GM18861 (cell line): ENCODE measurements at regions not wholly inside any gene's neighbourhood (a gene's known extent, or its start where the extent isn't known, plus 50 kb on each side); places are given as distances from the start of the nearest gene placed in this dataset.

Source experiments
- ATAC-seq: cut with Tn5 transposase; IDR thresholded peaks from one replicate; pipeline ENCODE4 v1.9.1; 2021; ENCODE audit not compliant: unreplicated experiment

DNA sequence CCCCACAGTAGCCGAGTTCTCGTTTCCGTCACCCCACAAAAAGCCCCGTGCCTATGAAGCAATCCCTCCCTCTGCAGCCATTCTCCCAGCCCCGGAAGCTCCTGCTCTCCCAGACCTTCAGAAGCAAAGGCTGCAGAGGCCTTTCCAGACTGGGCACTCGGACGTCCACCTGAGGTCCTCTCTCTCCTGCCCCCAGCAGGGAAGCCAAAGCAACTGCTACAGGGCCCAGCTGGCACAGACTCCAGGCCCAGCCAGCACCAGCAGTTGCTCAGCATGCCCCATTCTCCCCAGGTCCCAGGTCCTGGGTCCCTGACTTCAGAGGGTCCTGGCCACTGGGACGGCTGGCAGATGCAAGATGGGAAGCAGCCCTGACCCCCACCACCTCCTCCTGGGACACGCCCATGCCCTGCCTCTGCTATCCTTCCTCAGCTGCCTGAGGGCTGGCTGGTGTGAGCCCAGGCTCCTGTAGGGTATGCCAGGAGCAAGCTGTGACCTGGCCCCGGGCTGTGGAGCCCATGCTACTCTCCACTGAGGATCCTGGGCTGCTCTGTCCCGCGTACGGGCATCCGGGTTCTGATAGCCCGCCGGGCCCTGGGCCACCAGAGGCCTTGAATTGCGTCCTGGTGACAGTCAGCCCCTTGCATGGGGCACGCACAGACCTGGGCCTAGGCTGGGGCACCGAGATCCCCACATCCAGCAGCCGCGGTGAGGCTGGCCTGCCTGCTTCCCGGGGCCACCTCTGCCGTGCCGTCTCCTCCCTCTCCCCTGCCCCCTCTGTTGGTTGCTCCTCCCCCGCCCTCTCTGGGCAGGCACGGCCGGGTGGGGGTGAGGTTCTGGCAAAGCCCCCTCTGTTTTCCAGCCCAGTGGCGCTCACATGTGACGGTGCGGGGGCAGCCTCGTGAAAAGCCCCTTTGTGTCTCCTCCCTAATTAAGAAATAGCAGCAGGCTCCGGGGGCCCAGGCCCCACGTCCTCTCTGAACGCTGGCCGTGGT is 1310.3 kb downstream of the BRD1 start:
- no peak for ATAC-seq

- ATAC-seq, result no peak
Observed at GRCh38 chr22:48516571-48516970, 1311.1 kb downstream of the BRD1 start.

DNA sequence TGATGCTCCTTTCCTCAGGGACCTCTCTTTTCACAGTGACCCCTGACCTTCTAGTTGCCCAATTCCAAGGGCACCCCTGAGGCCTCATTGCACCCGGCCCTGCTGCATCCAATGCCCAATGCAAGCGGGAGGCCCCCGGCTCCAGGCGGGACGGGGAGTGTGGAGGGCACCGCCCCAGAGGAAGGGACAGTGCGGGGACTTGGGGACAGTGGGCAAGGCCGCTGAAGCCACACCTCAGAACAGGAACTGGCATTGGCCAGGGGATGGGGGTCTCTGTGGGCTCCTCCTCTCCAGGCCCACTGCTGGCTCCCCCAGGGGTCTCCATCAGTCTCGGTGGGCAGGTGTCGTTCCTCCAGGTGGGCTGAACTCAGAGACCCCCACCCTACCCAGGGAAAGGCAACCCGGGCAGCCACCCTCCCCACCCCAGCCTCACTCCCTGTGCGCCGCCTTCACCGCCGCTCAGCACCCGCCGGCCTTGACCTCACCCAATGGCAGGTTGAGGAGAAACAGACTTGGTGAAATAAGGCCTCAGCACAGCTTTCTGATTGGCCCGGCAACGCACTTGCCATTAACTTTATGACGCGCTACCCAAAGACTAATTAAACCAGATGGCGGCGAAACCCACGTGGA is 1312.0 kb downstream of the BRD1 start:
- no peak for ATAC-seq

DNA sequence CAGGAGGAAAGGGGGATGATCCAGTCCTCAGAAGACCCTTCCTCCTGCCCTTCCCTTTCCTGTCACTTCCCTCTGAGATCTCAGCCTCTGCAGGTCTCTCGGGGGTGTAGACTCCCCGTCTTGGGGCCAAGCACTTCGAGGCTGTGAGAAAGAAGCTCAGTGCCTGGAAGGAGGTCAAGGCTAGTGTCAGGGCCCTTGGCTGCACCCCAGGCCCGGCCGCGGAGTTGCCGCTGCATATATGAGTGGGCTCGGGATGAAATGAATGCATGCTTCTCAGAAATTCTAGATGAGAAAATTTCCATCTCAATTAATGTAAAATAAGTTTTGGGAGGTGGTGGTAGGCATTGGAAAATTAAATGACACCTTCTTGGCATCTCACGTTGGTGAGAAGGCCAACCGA is 1313.7 kb downstream of the BRD1 start:
- no peak for ATAC-seq

DNA sequence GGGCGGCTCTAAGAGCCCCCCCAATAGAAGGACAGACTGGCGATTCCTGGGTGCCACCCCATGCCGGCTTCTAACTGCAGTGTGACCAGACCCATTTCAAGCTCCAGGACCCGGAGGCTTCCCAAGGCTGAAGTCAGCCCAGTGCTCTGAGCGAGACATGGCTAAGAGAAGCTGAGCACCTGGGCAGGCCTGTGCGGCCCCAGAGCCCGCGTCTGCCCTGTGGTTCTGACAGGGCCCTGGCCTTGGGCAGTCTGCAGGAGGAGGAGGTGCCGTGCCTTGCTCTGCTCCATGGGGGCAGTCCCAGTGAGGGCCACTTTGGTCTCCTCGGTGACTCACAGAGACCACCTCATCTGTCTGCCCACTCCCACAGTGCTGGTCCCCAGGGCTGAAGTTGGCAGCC is 1314.2 kb downstream of the BRD1 start:
- no peak for ATAC-seq

DNA sequence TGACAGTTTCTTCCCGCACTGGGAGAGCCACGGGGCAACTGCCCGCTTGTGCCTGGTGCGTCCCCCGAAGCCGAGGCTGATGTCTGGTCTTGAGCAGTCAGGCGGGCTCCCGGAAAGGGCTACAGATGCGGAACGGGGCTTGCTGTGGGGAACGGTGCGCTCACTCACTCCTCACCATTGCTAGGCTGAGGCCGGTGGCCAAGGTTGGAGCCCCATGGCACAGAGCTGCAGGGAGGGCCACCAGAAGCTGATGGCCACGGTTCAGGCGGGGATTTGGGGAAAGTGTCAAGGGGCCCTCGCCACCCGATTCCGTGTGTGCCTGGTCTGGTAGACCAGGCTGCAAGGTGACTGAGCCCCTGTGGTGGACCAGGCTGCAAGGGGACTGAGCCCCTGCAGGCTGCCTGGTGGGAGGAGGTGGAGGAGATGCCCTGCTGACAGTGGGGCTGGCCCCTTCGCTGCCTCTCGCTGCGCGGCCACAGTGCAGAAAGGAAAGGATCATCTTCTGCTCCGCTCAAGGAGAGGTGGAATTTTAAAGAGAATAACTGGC is 1315.8 kb downstream of the BRD1 start:
- no peak for ATAC-seq

DNA sequence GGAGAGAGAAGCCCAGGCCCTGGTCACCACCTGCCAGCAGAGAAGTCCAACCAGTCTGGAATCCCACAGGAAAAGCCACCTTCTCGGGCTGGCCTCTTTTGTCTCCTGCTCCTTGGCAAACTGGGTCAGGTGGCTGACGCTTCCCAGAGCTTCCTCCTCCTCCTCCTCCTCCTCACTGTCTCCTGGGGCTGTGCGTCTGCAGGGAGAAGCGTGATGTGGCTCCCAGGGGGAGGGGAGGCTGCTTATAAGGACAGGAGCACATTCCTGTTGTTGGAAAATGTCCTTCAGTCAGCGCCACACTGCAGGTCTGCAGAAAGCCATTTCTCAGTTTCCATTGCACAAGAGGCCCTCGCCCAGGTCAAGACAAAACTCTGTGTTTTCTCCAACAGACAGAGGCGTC is 1316.5 kb downstream of the BRD1 start:
- no peak for ATAC-seq

DNA sequence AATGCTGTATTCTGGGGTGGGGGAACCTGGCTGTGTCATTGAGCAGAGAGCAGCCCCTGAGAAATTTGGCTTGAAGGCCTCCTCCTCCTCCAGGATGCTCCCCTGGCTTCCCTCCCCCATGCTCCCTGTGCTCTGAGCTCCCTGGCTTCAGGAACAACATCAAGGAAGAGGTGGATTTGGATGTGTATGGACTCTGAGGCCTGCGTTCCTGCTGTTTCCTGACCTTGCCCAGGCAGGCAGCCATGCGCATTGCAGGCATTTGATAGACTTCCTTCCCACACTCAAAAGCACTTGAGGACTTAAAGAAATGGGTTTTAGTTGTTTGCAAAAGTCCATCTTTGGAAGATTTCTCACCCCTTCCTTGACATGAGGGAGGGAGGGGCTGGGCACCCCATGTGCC is 1317.1 kb downstream of the BRD1 start:
- no peak for ATAC-seq

GRCh38 chr22:48507595-48508350 is 1319.9 kb downstream of the BRD1 start:
- ATAC-seq, result no peak

DNA sequence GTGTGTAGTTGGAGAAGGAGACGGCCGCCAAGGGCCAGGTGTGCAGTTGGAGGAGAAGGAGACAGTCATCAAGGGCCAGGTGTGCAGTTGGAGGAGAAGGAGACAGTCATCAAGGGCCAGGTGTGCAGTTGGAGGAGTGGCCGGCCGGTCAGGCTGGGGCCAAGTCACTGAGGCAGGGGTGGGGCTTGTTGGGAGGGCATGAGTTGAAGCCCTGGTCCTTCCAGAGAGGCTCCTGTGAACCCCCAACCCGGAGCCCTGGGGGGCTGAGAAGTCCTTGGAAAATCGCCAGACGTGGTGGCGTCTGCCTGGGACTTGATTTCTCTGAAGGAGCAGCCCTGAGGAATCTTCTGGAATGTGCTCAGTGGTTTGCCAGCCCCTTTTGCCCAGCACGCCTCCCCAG is 1320.5 kb downstream of the BRD1 start:
- no peak for ATAC-seq

GRCh38 chr22:48506506-48507145 is 1321.0 kb downstream of the BRD1 start:
- ATAC-seq, result no peak

- ATAC-seq, result no peak
Observed at GRCh38 chr22:48505891-48506290, 1321.8 kb downstream of the BRD1 start.

GRCh38 chr22:48504519-48505140 is 1323.0 kb downstream of the BRD1 start:
- no peak for ATAC-seq

DNA sequence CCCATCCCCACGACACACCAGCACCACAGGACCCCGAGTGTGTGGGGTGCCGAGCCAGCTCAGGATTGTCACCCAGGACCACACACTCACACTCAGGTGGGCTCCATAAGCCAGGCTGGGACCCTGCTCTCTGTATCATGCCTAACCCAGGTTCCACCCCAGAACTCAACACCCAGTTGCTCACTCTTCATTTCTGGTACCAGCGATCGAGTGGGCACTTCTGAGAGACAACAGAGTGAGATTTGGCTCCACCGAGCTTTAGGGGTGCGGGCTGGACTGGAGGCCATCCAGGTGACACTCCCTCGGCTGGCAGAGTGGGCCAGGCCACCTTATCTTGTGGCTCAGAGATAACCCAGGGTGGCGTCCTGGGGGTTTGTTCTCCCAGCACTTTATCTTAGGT is 1323.8 kb downstream of the BRD1 start:
- no peak for ATAC-seq

GRCh38 chr22:48503035-48503625 is 1324.5 kb downstream of the BRD1 start:
- ATAC-seq, result no peak

- ATAC-seq, result no peak
Observed at GRCh38 chr22:48501231-48501750, 1326.4 kb downstream of the BRD1 start.

DNA sequence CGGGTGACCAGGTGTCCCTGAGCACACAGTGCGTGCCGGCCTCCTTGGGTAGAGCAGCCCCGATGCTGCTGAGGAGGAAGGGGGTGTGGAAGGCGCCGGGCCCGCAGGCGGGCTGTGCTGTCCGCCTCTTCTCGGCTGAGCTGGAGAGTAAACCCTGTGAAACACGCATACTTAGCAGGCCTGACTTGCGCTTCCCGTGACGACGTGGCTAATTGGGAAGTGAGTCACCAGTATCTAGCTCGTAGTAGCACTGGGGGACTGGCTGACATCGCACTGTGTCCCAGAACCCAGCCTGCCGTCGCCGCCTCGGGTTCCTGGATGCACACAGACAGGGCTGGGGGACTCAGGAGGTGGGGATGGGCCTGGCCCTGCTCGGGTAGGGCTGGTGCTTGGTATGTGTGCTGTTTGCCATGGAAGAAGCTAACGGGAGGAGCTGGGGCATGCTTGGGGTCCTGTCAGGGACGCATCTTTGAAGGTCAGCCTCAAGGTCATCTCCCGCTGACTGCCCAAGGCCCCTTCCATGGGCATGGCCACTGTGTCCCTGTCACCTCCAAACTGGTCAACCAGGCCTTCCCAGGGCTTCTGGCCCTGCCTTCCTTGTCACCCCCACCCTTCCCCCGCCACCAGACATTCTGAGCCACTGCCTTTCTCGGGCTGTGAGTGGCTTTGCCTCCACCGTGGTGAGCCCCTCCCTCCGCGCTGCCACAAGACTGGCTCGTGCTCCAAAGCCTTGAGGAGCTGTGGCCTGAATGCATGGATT is 1327.0 kb downstream of the BRD1 start:
- ATAC-seq, result no peak

DNA sequence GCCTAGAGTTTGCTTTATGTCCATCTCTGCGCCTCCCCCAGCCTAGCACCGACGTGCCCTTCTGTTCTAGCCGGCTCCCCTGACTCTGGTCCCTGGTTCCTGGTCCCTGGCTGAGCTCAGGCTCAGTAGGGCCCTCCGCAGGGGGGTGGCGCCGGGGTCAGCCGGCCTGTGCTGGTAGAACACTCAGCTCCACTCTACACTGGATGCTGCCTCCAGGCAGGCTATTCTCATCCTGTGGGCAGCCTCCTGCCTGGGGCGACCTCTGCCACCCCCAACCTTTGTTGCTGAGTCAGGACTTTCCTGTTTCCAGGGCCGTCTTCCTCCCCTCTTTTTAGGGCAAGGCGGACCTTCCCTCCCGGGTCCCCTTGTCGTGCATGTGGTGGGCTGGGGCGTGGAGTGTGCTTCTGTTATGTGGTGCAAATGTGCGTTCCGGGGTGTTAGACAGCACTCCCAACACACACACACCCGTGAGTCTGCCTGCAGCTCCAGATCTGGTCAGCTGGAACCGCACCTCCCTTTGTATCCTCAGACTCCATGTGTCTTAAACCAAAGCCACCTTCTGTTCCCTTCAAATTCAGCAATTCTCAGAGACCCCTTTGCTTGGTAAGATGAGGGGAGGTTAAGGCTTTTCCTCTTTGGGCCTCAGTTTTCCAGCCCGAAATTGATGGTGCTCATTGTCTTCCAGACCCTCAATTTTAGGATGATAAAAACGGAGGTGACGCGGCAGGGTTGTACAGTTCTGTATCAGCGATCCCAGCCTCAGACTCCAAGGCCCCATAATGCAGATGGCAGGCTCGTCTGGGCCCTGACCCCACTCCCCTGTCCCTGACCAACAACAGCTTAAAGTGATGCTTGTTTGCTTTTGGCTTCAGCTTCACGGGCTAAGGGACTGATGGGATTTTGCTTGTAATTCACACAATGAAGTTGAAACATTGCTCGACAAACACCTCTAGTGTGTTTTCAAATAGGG is 1327.9 kb downstream of the BRD1 start:
- ATAC-seq, result no peak
